ENCODE measurements at regions not wholly inside any gene's neighbourhood (a gene's known extent, or its start where the extent isn't known, plus 50 kb on each side); places are given as distances from the start of the nearest gene placed in this dataset.

DNA sequence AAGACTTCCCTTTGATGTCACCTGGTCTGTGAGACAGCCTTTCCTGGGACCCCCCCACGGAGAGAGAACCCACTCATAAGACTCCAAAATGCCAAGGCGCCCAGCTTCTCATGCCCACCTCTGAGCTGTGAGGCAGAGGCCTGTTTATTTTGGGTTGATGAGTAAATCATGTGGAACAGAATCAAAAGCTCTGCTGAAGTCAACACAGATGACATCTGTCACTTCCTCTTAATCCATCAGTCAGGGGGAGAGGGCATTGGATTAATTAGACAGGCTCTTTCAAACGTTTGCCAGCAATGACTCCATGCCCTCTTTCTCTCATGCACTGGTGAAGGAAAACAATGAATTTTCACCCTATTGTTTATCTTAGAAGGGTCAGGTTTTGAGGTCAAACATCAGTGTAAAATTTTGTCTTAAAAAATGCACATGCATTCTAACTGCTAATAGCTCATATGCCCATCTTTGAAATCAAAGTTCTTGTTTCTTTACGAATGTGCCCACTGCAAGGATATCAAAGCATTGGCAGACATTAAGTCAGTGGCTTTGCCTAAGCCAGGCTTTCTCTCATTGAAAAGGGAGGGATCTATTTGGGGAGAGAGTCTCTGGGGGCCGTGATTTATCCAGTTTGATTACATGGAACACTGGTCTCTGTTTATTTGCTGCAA lies 184.1 kb downstream of the ACKR3 start:
- no peaks in the 10 kb centered on the region for H3K4me1 Mint-ChIP-seq (ENCODE audit: low read depth)
- H3K36me3 Mint-ChIP-seq, result no peaks in the 10 kb centered on the region
- ChIA-PET POLR2A (no interaction called here), CTCF (no interaction called here)
- no peak overlapping the region for H3K27ac Mint-ChIP-seq
- intact Hi-C loops (cut with micrococcal nuclease), result no loop called here
- peaks cover 5% of the 10 kb centered on the region for H3K27me3 Mint-ChIP-seq
- no peak for DNase-seq
- no peaks in the 10 kb centered on the region for H3K9me3 Mint-ChIP-seq
- H3K4me3 Mint-ChIP-seq, result no peak overlapping the region

DNA sequence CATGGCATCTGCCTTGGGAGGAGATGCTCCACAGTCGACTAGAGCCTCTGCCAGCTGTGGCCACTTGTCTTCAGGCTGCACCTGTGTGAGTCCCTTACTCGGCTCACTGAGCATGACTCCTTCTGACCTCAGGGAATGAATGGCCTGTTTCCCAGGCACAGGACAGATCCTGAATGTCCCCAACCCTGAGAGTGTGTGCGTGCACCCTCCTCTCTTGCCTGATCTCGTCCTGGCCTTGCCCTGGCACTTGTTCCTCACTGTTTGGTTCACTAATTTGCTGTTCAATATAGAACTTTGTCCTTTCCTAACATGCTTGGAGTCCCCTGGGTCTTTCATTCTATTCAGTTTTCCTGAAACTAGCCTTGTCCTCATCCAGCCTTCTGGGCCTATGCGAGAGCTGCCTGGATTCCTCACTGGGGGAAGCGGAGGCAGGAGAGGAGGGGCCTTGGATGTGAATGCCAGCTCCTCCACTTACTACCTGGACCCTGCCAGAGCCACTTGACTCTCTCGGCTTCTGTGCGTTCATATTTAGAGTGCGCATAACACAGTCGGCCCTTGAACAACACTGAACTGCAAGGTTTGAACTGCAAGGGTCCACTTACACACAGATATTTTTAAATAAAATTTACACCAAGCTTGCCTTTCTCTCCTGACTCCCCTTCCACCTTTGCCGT lies 184.8 kb downstream of the ACKR3 start:
- CTCF ChIA-PET, result no interaction called here

DNA sequence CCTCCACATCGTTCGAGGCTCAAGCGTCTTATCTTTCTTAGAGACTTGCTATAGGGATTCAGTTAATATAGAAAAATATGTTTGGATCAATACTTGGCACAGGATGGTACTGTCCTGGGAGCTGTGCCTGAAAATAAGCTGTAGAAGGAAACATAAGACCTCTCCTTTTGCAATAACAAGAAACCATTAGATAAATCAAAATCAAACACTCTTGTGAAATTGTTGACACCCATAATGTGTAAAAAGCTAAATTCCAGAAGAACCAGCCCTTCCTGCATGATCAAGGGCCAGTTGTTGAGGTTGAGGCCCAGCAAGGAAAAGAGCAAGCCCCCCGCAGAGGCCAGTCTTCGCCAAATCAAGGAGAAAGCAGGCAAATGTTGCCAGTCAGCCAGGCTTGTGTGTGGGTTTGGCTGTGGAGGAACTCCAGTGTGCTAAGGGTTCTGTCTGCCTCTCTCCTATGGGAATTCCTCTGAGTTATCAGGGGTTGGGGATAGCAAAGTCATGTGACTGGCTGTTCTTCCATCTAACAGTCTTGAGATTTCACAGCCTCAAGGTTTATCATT lies 185.7 kb downstream of the ACKR3 start:
- DNase-seq, result no peak
- ChIA-PET POLR2A (no interaction called here), CTCF (no interaction called here)
- H3K27me3 Mint-ChIP-seq, result peaks cover 1% of the 10 kb centered on the region
- H3K27ac Mint-ChIP-seq, result no peak overlapping the region
- intact Hi-C loops (cut with micrococcal nuclease), result no loop called here
- no peaks in the 10 kb centered on the region for H3K36me3 Mint-ChIP-seq
- no peaks in the 10 kb centered on the region for H3K9me3 Mint-ChIP-seq
- H3K4me1 Mint-ChIP-seq (ENCODE audit: low read depth), result no peaks in the 10 kb centered on the region
- H3K4me3 Mint-ChIP-seq, result no peak overlapping the region

More for the DNA sequence above, 184.8 kb downstream of the ACKR3 start:
- POLR2A ChIA-PET, result no interaction called here
- Mint-ChIP-seq H3K4me1 (ENCODE audit: low read depth) (no peaks in the 10 kb centered on the region), H3K9me3 (no peaks in the 10 kb centered on the region), H3K36me3 (no peaks in the 10 kb centered on the region), H3K27me3 (peaks cover 2% of the 10 kb centered on the region), H3K27ac (no peak overlapping the region), H3K4me3 (no peak overlapping the region)
- intact Hi-C loops (cut with micrococcal nuclease), result no loop called here
- no peak for DNase-seq

DNA sequence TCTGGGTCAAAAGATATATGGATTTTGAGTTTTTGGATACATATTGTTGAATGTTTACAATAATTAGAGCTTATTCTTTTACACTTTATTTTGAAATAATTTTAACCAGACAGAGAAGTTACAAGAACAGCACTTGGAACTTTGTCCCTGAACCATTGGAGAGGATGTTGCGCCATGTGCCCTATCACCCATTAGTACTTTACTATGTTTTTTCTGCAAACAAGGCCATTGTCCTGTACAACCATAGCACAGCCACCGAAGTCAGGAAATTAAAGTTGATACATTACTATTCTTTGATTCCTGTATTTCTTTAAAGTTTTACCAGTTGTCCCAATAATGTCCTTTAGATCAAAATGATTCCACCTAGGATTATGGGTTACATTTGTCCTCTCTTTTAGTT lies 188.8 kb downstream of the ACKR3 start:
- Mint-ChIP-seq H3K36me3 (no peaks in the 10 kb centered on the region), H3K4me1 (ENCODE audit: low read depth) (no peaks in the 10 kb centered on the region), H3K27ac (no peak overlapping the region), H3K9me3 (no peaks in the 10 kb centered on the region), H3K27me3 (peaks cover 1% of the 10 kb centered on the region), H3K4me3 (no peak overlapping the region)
- intact Hi-C loops (cut with micrococcal nuclease), result no loop called here
- POLR2A ChIA-PET, result no interaction called here
- CTCF ChIA-PET, result interaction anchor here (0.6 kb wide), 1 partner anchor 168 kb away, joined by 3 read pairs; no protein-coding TSS in a partner anchor
- no peak for DNase-seq

DNA sequence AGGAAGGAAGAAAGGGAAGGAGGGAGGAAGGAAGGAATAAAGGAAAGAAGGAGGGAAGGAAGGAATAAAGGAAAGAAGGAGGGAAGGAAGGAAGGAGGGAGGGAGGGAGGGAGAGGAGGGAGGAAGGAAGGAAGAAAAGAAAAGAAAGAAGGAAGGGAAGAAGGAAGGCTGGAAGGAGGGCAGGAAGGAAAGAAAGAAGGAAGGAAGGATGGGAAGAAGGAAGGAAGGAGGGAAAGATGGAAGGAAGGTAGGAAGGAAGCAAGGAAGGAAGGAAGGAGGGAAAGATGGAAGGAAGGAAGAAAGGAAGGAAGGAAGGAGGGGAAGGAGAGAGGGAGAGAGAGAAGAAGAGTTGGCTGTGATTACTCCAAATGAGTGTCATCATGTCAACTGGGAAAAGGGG lies 190.6 kb downstream of the ACKR3 start:
- intact Hi-C loops (cut with micrococcal nuclease), result no loop called here
- POLR2A ChIA-PET, result no interaction called here
- no peak overlapping the region for H3K27ac Mint-ChIP-seq

DNA sequence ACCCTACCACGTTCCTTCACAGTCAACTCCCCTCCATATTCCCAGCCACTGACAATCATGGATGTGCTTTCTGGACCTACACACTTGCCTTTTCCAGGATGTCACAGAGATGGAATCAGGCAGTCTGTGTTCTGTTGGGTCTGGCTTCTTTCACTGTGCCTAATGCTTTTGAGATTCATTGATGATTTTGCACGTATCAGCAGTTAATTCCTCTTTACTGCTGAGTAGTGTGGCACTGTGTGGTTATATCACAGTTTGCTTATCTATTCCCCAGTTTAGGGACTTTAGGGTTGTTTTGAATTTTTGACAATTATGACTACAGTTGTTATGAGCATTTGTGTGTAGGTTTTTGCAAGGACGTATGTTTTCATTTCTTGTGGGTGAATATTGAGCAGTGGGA lies 191.7 kb downstream of the ACKR3 start:
- H3K36me3 Mint-ChIP-seq, result no peaks in the 10 kb centered on the region
- intact Hi-C loops (cut with micrococcal nuclease), result no loop called here
- no peak overlapping the region for H3K27ac Mint-ChIP-seq
- ChIA-PET POLR2A (no interaction called here), CTCF (no interaction called here)
- no peaks in the 10 kb centered on the region for H3K4me1 Mint-ChIP-seq (ENCODE audit: low read depth)
- no peaks in the 10 kb centered on the region for H3K9me3 Mint-ChIP-seq
- DNase-seq, result no peak
- H3K4me3 Mint-ChIP-seq, result no peak overlapping the region
- H3K27me3 Mint-ChIP-seq, result peaks cover 1% of the 10 kb centered on the region

More for the DNA sequence above, 190.6 kb downstream of the ACKR3 start:
- Mint-ChIP-seq H3K4me3 (no peak overlapping the region), H3K9me3 (no peaks in the 10 kb centered on the region), H3K27me3 (peaks cover 1% of the 10 kb centered on the region), H3K36me3 (no peaks in the 10 kb centered on the region), H3K4me1 (ENCODE audit: low read depth) (no peaks in the 10 kb centered on the region)
- DNase-seq, result no peak
- CTCF ChIA-PET, result no interaction called here

DNA sequence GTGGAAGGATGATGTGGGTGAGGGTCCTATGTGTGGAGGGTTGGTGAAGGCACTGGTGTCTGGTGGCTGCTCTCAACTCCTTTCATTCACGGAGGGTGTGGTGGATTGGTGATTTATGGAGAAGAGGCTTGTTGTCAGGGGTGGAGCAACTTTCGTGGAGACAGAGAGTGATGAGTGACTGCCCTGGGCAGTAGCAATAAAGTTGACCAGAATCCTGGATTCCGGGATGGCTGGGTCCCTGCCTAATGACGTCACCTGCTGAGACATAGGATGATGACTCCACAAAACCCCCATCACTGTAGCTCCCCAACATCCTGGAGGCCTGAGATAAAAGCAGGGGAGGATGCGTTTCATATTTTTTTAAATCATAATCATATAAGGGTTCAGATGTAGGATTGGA lies 193.0 kb downstream of the ACKR3 start:
- Mint-ChIP-seq H3K4me1 (ENCODE audit: low read depth) (no peaks in the 10 kb centered on the region), H3K9me3 (peaks cover 3% of the 10 kb centered on the region), H3K27me3 (peaks cover 1% of the 10 kb centered on the region), H3K27ac (no peak overlapping the region), H3K36me3 (no peaks in the 10 kb centered on the region), H3K4me3 (no peak overlapping the region)
- intact Hi-C loops (cut with micrococcal nuclease), result no loop called here
- ChIA-PET POLR2A (no interaction called here), CTCF (no interaction called here)
- DNase-seq, result no peak

DNA sequence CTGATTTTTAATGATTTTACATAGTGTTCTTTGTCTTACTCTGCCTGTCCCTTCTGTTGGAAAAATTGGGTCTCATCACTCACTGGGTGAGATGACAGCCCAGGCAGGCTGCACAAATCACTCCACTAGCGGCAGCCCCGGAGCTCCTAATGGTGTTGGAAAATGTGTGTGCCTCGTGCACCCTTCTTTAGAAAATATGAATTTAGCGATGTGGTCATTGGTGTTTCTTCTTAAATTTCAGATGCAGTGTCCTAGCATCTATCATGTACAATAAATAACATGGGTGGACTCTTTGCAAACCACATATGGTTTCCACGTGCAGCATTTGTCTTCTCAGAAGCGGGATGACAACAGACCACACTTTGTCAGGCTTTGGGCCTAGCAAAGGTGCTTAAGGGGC lies 194.2 kb downstream of the ACKR3 start:
- intact Hi-C loops (cut with micrococcal nuclease), result no loop called here
- ChIA-PET CTCF (no interaction called here), POLR2A (no interaction called here)
- no peak for DNase-seq
- Mint-ChIP-seq H3K27ac (no peak overlapping the region), H3K4me3 (no peak overlapping the region), H3K27me3 (peaks cover 1% of the 10 kb centered on the region), H3K36me3 (no peaks in the 10 kb centered on the region), H3K9me3 (peaks cover 3% of the 10 kb centered on the region), H3K4me1 (ENCODE audit: low read depth) (no peaks in the 10 kb centered on the region)

DNA sequence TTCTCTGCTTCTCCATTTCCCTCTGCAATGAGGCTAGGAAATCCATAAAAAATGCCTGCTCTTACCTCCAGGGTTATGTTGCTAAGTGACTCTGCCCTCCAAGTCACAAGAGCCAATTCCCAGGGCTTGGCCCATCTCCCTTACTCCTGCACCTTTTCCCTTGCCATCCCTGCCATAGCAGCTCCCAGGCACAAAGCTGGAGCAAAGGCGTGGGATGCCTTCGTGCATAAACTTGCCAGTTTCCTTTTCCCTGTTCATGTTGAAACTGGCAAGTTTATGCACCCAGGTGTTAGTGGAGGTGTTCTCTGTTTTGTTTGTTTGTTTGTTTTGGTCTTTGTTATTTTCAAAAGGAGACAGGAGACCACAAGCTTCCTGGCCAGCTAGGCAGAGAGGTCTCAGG lies 195.1 kb downstream of the ACKR3 start:
- Mint-ChIP-seq H3K4me3 (no peak overlapping the region), H3K4me1 (ENCODE audit: low read depth) (no peaks in the 10 kb centered on the region), H3K27ac (no peak overlapping the region), H3K27me3 (peaks cover 5% of the 10 kb centered on the region), H3K36me3 (no peaks in the 10 kb centered on the region), H3K9me3 (peaks cover 3% of the 10 kb centered on the region)
- intact Hi-C loops (cut with micrococcal nuclease), result no loop called here
- no peak for DNase-seq
- ChIA-PET CTCF (no interaction called here), POLR2A (no interaction called here)

DNA sequence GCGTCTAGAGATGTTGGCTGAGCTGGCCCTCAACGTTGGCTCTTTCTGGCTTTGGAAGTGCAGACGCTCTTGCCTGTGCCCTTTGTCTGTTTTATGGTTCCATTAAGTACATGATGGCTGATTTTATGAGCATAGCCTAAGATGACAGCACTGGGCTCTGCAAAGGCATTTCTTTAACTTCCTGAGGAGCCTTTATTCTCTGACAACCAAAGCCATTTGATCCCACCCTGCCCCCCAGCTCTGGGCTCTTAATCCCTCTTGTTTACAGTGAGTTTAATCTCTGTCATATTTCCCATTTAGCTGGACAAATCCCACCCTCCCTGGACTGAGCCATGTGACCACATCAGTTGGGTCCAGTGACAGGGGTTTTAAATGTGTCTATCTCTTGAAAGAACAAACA lies 195.9 kb downstream of the ACKR3 start:
- ChIA-PET CTCF (no interaction called here), POLR2A (no interaction called here)
- no peak for DNase-seq
- no peaks in the 10 kb centered on the region for H3K4me1 Mint-ChIP-seq (ENCODE audit: low read depth)
- intact Hi-C loops (cut with micrococcal nuclease), result no loop called here
- H3K9me3 Mint-ChIP-seq, result peaks cover 3% of the 10 kb centered on the region
- no peak overlapping the region for H3K27ac Mint-ChIP-seq
- peaks cover 4% of the 10 kb centered on the region for H3K27me3 Mint-ChIP-seq
- no peaks in the 10 kb centered on the region for H3K36me3 Mint-ChIP-seq
- H3K4me3 Mint-ChIP-seq, result no peak overlapping the region

DNA sequence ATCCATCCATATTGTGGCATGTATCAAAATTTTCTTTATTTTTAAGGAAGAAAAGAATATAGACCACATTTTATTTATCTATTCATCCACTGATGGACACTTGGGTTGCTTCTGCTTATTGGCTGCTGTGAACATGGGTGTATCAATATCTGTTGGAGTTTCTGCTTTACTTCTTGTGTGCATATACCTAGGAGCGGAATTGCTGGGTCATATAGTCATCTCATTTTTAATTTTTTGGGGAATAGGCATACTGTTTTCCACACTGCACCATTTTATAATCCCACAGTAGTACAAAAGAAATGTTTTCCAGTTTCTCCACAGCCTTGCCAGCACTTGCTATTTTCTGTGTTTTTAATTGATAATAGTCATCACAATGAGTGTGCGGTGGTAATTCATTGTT lies 197.2 kb downstream of the ACKR3 start:
- intact Hi-C loops (cut with micrococcal nuclease), result no loop called here

DNA sequence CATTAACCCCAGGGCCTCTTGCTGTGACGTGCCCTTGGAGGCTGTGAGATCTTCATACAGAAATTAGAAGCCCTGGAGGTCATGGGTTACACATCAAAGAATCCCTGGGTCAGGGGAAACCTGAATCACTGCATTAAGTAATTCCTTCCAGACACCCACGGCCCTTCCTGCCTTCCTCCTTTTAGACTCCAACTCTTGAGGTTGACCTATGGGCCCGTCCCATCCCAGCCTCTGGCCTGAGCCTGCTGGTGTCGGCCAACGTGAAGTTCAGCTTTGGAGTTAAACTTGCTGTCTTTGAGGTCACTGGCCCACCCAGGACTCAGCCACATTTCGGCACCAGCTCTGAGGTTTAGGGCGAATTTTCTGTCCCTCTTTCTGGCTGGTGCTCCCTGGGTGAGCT lies 198.3 kb downstream of the ACKR3 start:
- intact Hi-C loops (cut with micrococcal nuclease), result no loop called here
- peaks cover 3% of the 10 kb centered on the region for H3K9me3 Mint-ChIP-seq
- no peak for DNase-seq
- H3K4me3 Mint-ChIP-seq, result no peak overlapping the region
- POLR2A ChIA-PET, result no interaction called here
- H3K27me3 Mint-ChIP-seq, result peaks cover 4% of the 10 kb centered on the region
- no peak overlapping the region for H3K27ac Mint-ChIP-seq
- H3K36me3 Mint-ChIP-seq, result no peaks in the 10 kb centered on the region
- H3K4me1 Mint-ChIP-seq (ENCODE audit: low read depth), result no peaks in the 10 kb centered on the region
- CTCF ChIA-PET, result no interaction called here

More for the DNA sequence above, 197.2 kb downstream of the ACKR3 start:
- no peaks in the 10 kb centered on the region for H3K4me1 Mint-ChIP-seq (ENCODE audit: low read depth)
- ChIA-PET CTCF (no interaction called here), POLR2A (no interaction called here)
- H3K27me3 Mint-ChIP-seq, result peaks cover 4% of the 10 kb centered on the region
- DNase-seq, result no peak
- H3K4me3 Mint-ChIP-seq, result no peak overlapping the region
- no peaks in the 10 kb centered on the region for H3K36me3 Mint-ChIP-seq
- no peak overlapping the region for H3K27ac Mint-ChIP-seq
- peaks cover 3% of the 10 kb centered on the region for H3K9me3 Mint-ChIP-seq
